Mucosa of descending colon (tissue), 3 donors: ENCODE measurements at regions not wholly inside any gene's neighbourhood (a gene's known extent, or its start where the extent isn't known, plus 50 kb on each side); places are given as distances from the start of the nearest gene placed in this dataset.

Experiments used
- ATAC-seq: fragments of 200-7000 bp; cut with Tn5 transposase; one replicate; pipeline ENCODE4 v1.9.1; 2020; ENCODE audit warnings: mild to moderate bottlenecking, moderate library complexity
- DNase-seq, 3 donors: peaks; one replicate each; pipeline ENCODE4 v3.0.0-alpha.2; 2020
- H3K36me3 ChIP-seq: fragments of 200-600 bp; one replicate; pipeline ENCODE4 v1.8.0; 2021; ENCODE audit warnings: low read depth, mild to moderate bottlenecking
- H3K4me1 ChIP-seq: fragments of 200-600 bp; one replicate; pipeline ENCODE4 v1.8.0; 2021; ENCODE audit warnings: low read depth, mild to moderate bottlenecking
- H3K4me3 ChIP-seq: fragments of 200-600 bp; one replicate; pipeline ENCODE4 v1.8.0; 2021; ENCODE audit warnings: mild to moderate bottlenecking
- H3K9me3 ChIP-seq: fragments of 200-600 bp; one replicate; pipeline ENCODE4 v1.8.0; 2021; ENCODE audit warnings: mild to moderate bottlenecking
- CTCF ChIP-seq: fragments of 200-600 bp; IDR thresholded peaks from one replicate; pipeline ENCODE4 v1.8.0; 2022; ENCODE audit warnings: antibody characterized with exemption, mild to moderate bottlenecking
- intact Hi-C, 2 donors: fragments of 100-400 bp; cut with DNase I in 1 of 2; cut with micrococcal nuclease in 1 of 2; formaldehyde crosslinking; loops; one replicate each; pipeline versions ENCODE4 v1.11.0 to v1.11.1; 2022; cut with DNase I, micrococcal nuclease
- donor health status: DM: no; HTN: no; CAD: no; lungs with moderate emphysema.
- donor health status: DM: no; HTN: no; CAD: no.
- donor health status: DM: no; HTN: yes; CAD: no.

GRCh38 chr2:52831216-52831615 is 936.4 kb upstream of the CHAC2 start:
- Histone ChIP-seq H3K36me3 (no peaks in the 10 kb centered on the region), H3K4me1 (no peaks in the 10 kb centered on the region), H3K4me3 (no peak overlapping the region), H3K9me3 (no peaks in the 10 kb centered on the region)
- no peak for TF ChIP-seq CTCF
- no peak for ATAC-seq
- intact Hi-C loops = no loop called here
- DNase-seq = no peak

GRCh38 chr2:52828112-52828511 is 939.5 kb upstream of the CHAC2 start:
- Histone ChIP-seq H3K36me3 (no peaks in the 10 kb centered on the region), H3K9me3 (no peaks in the 10 kb centered on the region), H3K4me3 (no peak overlapping the region), H3K4me1 (no peaks in the 10 kb centered on the region)
- no peak for ATAC-seq
- no peak for TF ChIP-seq CTCF
- DNase-seq = no peak
- intact Hi-C loops = no loop called here

- no peak for ATAC-seq
- no peak for TF ChIP-seq CTCF
- DNase-seq = no peak
Observed at GRCh38 chr2:52821631-52822030, 946.0 kb upstream of the CHAC2 start.

GRCh38 chr2:52818958-52819357 is 948.6 kb upstream of the CHAC2 start:
- ATAC-seq = no peak

More at GRCh38 chr2:52821631-52822030, 946.0 kb upstream of the CHAC2 start:
- Histone ChIP-seq H3K9me3 (no peaks in the 10 kb centered on the region), H3K4me1 (no peaks in the 10 kb centered on the region), H3K4me3 (no peak overlapping the region), H3K36me3 (no peaks in the 10 kb centered on the region)
- intact Hi-C loops = no loop called here

GRCh38 chr2:52810460-52810859 is 957.1 kb upstream of the CHAC2 start:
- no peak for ATAC-seq
- Histone ChIP-seq H3K36me3 (no peaks in the 10 kb centered on the region), H3K9me3 (no peaks in the 10 kb centered on the region), H3K4me1 (no peaks in the 10 kb centered on the region), H3K4me3 (no peak overlapping the region)
- intact Hi-C loops = no loop called here
- DNase-seq = no peak
- TF ChIP-seq CTCF = no peak

More at GRCh38 chr2:52818958-52819357, 948.6 kb upstream of the CHAC2 start:
- intact Hi-C loops = no loop called here
- DNase-seq = no peak
- Histone ChIP-seq H3K4me1 (no peaks in the 10 kb centered on the region), H3K4me3 (no peak overlapping the region), H3K9me3 (no peaks in the 10 kb centered on the region), H3K36me3 (no peaks in the 10 kb centered on the region)
- no peak for TF ChIP-seq CTCF

GRCh38 chr2:52805901-52806410 is 961.6 kb upstream of the CHAC2 start:
- H3K4me1 ChIP-seq = no peaks in the 10 kb centered on the region
- ATAC-seq (no peak), DNase-seq (no peak)
- H3K4me3 ChIP-seq = no peak overlapping the region
- intact Hi-C loops = no loop called here
- TF ChIP-seq CTCF = no peak
- no peaks in the 10 kb centered on the region for H3K36me3 ChIP-seq
- no peaks in the 10 kb centered on the region for H3K9me3 ChIP-seq
